Chondrocyte (in vitro differentiated cells): ENCODE measurements at regions not wholly inside any gene's neighbourhood (a gene's known extent, or its start where the extent isn't known, plus 50 kb on each side); places are given as distances from the start of the nearest gene placed in this dataset.

Experiments used
- DNase-seq: peaks from one replicate; pipeline ENCODE4 v3.0.0; 2021; ENCODE audit warnings: mixed read lengths, low spot score
- H3K27ac Mint-ChIP-seq: one replicate; pipeline ENCODE4 v1.8.0; 2021; ENCODE audit warnings: mild to moderate bottlenecking, moderate library complexity, mixed read lengths; ENCODE audit not compliant: unreplicated experiment
- H3K27me3 Mint-ChIP-seq: 2 replicates; pipeline ENCODE4 v1.8.0; 2021; ENCODE audit warnings: low read depth, mixed read lengths
- H3K36me3 Mint-ChIP-seq: 2 replicates; pipeline ENCODE4 v1.8.0; 2021; ENCODE audit warnings: low read depth, mixed read lengths
- H3K4me1 Mint-ChIP-seq: 2 replicates; pipeline ENCODE4 v1.8.0; 2021; ENCODE audit warnings: low read depth, mild to moderate bottlenecking, mixed read lengths
- H3K4me3 Mint-ChIP-seq: one replicate; pipeline ENCODE4 v1.8.0; 2021; ENCODE audit warnings: mild to moderate bottlenecking, moderate library complexity, mixed read lengths; ENCODE audit not compliant: unreplicated experiment
- H3K9me3 Mint-ChIP-seq: 2 replicates; pipeline ENCODE4 v1.8.0; 2021; ENCODE audit warnings: low read depth, mixed read lengths
- TF ChIP-seq, protein P1 (sequence below): fragments of 200-600 bp; sonication (generic); IDR thresholded peaks from 2 replicates; pipeline ENCODE4 v1.5.0; 2021; ENCODE audit warnings: antibody characterized with exemption, mild to moderate bottlenecking, moderate library complexity

DNA sequence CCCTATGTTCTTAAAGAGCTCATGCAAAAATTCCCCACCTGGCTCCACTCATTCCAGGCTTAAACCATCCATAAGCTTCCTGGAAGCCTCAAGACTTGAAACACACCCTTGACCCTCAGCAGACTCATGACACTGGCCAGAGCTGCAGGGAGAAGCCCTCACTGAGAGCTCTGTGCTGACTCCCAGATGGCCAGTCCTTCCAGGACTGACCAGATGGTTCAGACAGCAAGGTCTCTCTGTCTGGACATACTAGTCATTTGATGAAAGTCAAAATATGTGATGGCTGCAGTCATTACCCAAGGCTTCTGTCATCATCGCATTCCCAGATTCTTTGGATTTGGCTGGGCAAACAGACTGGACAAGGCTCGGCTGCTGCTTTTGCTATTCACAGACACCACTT lies 397.4 kb downstream of the FOXO1 start:
- Mint-ChIP-seq H3K4me1 (peaks cover 30% of the 10 kb centered on the region), H3K36me3 (no peaks in the 10 kb centered on the region), H3K4me3 (no peak overlapping the region), H3K27me3 (peaks cover 17% of the 10 kb centered on the region), H3K27ac (no peak overlapping the region), H3K9me3 (no peaks in the 10 kb centered on the region)
- TF ChIP-seq, protein P1, sequence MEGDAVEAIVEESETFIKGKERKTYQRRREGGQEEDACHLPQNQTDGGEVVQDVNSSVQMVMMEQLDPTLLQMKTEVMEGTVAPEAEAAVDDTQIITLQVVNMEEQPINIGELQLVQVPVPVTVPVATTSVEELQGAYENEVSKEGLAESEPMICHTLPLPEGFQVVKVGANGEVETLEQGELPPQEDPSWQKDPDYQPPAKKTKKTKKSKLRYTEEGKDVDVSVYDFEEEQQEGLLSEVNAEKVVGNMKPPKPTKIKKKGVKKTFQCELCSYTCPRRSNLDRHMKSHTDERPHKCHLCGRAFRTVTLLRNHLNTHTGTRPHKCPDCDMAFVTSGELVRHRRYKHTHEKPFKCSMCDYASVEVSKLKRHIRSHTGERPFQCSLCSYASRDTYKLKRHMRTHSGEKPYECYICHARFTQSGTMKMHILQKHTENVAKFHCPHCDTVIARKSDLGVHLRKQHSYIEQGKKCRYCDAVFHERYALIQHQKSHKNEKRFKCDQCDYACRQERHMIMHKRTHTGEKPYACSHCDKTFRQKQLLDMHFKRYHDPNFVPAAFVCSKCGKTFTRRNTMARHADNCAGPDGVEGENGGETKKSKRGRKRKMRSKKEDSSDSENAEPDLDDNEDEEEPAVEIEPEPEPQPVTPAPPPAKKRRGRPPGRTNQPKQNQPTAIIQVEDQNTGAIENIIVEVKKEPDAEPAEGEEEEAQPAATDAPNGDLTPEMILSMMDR = no peak
- DNase-seq = no peak

GRCh38 chr13:40270726-40271125 lies 395.7 kb downstream of the FOXO1 start:
- no peak for DNase-seq
- no peaks in the 10 kb centered on the region for H3K9me3 Mint-ChIP-seq
- peaks cover 36% of the 10 kb centered on the region for H3K4me1 Mint-ChIP-seq
- no peak overlapping the region for H3K4me3 Mint-ChIP-seq
- H3K27ac Mint-ChIP-seq = no peak overlapping the region
- no peaks in the 10 kb centered on the region for H3K36me3 Mint-ChIP-seq
- TF ChIP-seq, protein P1 = no peak
- H3K27me3 Mint-ChIP-seq = peaks cover 17% of the 10 kb centered on the region

DNA sequence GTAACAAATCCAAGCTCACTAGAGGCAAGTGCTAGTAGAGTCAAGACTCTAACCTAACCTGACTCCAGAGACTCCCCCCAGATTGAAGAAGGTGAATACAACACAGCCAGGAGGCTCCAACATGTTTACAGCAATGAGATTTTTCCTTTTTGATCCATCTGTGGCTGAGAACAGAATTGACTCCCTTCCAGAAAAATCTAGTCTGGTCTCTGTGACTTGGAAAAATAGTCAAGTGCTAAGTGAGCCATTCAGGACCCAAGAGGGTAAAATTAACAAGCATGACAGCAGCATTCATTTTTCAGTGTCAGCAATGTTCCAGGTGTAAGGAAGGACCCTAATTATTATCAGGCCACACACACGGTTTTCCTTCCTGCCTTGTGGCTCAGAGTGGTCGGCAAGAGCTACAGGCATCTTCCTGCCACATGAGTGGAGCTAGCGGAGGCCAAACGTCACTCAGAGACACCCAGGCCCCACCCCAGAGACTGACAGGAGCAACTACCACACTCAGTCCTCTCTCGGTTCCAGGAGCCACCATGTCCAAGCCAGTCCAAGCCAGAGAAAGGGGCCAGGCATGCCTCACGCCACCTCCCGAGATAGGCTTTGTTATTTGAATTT lies 395.1 kb downstream of the FOXO1 start:
- H3K4me3 Mint-ChIP-seq = no peak overlapping the region
- peak overlapping the region; percentile 63 for H3K27ac Mint-ChIP-seq
- TF ChIP-seq, protein P1 = no peak
- H3K4me1 Mint-ChIP-seq = peaks cover 43% of the 10 kb centered on the region
- no peaks in the 10 kb centered on the region for H3K9me3 Mint-ChIP-seq
- H3K27me3 Mint-ChIP-seq = peaks cover 18% of the 10 kb centered on the region
- DNase-seq = no peak
- no peaks in the 10 kb centered on the region for H3K36me3 Mint-ChIP-seq

DNA sequence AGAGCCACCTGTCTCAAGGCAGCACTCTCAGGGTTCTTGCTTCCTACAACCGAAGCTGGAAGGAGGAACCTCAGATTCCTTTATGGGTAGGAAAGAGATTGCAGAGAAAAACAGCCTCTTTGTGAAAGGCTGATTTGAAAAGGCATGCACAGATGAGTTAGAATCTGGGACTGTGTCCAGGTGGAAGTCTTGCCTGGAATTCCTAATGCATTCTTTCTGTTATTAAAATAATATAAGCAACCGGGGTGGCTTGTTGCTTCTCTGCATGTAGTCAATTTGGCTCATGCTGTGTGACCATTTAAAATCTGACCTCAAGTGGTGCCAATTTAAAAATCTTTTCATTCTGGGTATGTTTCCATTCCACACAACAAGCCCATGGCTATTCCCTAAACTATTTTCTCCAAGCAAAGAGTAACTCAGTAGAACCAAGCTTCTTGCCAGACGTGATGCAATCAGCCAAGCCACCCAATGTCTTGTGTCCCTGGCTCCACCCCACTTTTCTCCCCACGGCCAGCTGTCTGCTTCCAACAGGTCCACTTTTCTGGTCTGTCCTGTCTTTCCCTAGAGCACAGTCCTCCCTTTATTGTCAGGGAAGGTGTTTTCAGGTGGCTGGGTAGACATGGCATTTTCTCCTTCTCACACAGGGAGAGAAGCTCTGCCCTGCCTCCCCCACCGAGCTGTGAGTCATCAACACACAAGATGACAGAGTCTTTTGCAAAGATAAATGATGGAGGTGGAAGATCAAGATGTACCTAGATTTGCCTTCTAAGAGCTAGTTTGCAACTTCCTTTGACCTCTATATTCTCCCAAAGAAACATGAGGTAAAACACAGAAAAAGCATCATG lies 394.3 kb downstream of the FOXO1 start:
- Mint-ChIP-seq H3K4me3 (peak overlapping the region; percentile 4), H3K9me3 (no peaks in the 10 kb centered on the region), H3K27me3 (peaks cover 19% of the 10 kb centered on the region), H3K27ac (peak overlapping the region; percentile 90), H3K36me3 (no peaks in the 10 kb centered on the region), H3K4me1 (peaks cover 43% of the 10 kb centered on the region)
- TF ChIP-seq, protein P1 = no peak
- DNase-seq = no peak

DNA sequence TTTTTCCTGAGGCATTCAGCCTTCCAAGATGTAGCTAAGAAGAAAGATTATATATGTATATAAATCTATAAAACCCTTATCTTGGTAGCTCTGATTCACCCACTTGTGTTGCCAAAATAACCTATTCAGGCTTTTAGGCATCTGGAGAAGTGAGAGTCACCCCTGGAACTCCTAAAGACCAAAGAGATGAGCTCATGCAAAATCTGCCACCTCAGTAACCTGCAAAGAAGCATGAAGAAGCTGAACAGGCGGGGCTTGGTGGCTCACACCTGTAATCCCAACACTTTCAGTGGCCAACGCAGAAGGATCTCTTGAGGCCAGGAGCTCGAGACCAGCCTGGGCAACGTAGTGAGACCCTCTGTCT lies 393.7 kb downstream of the FOXO1 start:
- Mint-ChIP-seq H3K36me3 (peaks cover 2% of the 10 kb centered on the region), H3K9me3 (no peaks in the 10 kb centered on the region), H3K4me1 (peaks cover 43% of the 10 kb centered on the region), H3K27me3 (peaks cover 17% of the 10 kb centered on the region), H3K27ac (no peak overlapping the region), H3K4me3 (no peak overlapping the region)
- no peak for DNase-seq
- TF ChIP-seq, protein P1 = no peak
